ENCODE measurements at regions not wholly inside any gene's neighbourhood (a gene's known extent, or its start where the extent isn't known, plus 50 kb on each side); places are given as distances from the start of the nearest gene placed in this dataset.
"Not testable (repeated sequence)": the region's sequence is repeated elsewhere in the genome, so short reads cannot be mapped to it uniquely, and the experiment has no call there.

GRCh38 chrX:27156921-27157320 is 306.2 kb downstream of the PPP4R3C start:
- DNase-seq (ENCODE audit: low read depth): not testable (repeated sequence)

DNA sequence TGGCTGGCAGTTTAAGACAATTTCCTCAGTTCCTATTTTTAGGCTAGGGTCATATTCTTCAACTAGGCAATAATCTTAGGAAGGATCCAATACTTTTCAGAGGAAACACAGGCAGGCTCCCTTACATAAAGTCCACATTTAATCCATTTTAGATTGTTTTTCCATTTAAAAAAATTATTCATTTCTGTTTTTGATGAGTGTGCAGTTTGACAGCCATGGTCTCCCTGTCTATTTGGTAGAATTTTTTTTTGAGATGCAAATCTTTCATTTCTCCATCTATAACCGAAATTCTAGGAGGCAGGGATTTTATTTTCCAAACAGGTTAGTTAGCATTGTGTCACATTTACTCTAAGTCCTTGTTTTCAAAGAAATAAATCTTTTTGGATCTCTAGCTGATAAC is 326.8 kb downstream of the PPP4R3C start:
- no peak for DNase-seq (ENCODE audit: low read depth)

DNA sequence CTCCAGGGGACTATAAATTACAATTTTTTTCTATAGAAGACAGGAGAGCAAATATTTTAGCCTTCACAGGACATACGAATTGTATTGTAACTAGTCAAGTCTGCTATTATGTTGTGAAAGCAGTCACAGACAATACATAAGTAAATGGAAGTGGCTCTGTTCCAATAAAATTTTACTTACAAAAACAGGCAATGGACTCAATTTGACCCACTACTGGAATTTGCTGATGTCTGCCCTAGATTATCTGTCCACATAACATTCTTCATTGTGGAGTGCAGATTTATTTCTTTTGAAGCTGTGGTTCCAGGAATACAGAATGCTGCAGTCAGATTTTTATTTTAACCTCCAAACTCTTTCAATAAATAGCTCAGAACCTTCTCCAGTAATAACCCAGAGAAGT is 330.3 kb downstream of the PPP4R3C start:
- no peak for DNase-seq (ENCODE audit: low read depth)

DNA sequence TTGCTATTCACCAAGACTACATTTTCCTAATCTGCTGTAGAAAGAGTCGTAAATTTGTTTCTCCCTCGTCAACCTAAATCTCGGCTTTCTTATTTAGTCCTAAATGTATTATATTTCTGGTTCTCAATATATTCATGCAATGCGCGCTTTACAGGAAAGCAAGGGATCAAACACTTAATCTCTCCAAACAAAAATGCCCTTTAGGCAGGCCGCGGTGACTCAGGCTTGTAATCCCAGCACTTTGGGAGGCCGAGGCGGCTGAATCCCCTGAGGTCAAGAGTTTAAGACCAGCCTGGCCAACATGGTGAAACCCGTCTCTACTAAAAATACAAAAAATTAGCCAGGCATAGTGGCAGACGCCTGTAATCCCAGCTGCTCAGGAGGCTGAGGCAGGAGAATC is 376.0 kb downstream of the PPP4R3C start:
- DNase-seq (ENCODE audit: low read depth): not testable (repeated sequence)

- DNase-seq (ENCODE audit: low read depth): no peak
Measured at GRCh38 chrX:27086237-27086636, 376.9 kb downstream of the PPP4R3C start.

DNA sequence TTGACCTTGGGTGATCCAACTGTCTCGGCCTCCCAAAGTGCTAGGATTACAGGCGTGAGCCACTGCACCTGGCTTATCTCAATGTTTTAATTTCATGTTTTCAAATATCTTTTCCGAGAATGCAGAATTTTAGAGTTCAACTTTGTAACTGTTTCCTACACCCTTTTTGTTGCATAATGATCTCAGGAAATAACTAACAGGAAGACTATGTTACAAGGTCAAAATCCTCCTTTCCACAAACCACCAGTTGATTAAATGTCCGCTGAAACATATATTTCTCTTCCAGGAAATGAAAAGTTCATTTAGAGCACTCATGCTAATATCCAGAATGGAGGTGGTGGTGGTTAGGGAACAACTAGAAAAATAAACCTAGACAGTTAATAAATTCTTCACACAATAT is 377.8 kb downstream of the PPP4R3C start:
- no peak for DNase-seq (ENCODE audit: low read depth)

DNA sequence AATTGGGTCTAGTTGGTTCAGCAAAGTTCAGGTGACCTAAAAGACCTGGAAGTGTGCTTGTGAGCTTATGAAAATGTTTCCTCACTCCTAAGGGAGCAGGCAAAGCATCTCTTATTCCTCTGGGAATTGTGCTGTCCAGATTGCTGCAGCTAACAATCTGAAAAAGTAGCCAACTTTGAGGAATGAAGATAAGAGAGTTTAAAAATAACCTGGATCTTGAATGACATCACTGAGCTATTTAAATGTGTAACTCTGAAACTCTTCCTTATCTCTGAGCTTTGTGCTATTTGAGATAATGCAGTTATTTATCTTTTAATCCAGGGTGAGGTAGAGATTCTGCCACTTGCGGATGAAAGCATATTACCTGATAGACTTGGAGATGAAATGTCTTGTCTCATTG is 384.8 kb downstream of the PPP4R3C start:
- no peak for DNase-seq (ENCODE audit: low read depth)

GRCh38 chrX:27057883-27058282 is 405.3 kb downstream of the PPP4R3C start:
- DNase-seq (ENCODE audit: low read depth): no peak

DNA sequence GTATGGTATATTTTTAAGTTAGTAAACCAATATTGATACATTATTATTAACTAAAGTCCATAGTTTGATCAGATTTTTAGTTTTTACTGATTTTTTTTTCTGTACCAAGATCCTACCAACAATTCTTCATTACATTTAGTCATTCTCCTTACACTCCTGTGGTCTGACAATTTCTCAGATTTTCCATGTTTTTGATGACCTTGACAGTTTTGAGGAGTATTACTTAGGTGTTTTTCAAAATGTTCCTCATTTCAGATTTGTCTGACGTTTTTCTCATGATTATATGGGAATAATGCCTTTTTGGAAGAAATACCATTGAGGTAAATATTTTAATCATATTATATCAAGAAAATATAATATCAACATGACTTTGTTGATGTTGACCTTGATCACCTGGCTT is 423.8 kb downstream of the PPP4R3C start:
- DNase-seq (ENCODE audit: low read depth): no peak

DNA sequence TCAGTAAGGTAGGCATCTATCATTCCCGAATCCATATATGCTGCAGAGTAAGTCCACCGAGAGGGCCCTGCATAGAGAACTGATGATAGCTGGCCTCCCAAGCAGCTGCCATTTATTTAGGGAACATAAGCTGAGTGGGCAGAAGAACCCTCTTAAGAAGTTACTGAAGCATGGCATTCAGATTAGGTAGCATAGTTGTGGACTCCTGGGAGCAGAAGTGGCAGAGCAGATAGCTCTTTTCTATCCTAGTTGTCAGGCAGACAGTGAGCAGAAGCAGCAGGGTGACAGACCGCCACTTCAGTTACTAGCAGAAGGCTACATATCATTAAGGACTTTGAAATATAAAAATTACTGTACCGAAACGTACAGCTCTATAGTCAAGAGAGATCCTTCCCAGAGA is 454.7 kb downstream of the PPP4R3C start:
- DNase-seq (ENCODE audit: low read depth): no peak

- DNase-seq (ENCODE audit: low read depth): no peak
Measured at GRCh38 chrX:26999634-27000033, 463.5 kb downstream of the PPP4R3C start.

GRCh38 chrX:26958261-26958660 is 504.9 kb downstream of the PPP4R3C start:
- no peak for DNase-seq (ENCODE audit: low read depth)

- no peak for DNase-seq (ENCODE audit: low read depth)
Measured at GRCh38 chrX:26954029-26954428, 509.1 kb downstream of the PPP4R3C start.

DNA sequence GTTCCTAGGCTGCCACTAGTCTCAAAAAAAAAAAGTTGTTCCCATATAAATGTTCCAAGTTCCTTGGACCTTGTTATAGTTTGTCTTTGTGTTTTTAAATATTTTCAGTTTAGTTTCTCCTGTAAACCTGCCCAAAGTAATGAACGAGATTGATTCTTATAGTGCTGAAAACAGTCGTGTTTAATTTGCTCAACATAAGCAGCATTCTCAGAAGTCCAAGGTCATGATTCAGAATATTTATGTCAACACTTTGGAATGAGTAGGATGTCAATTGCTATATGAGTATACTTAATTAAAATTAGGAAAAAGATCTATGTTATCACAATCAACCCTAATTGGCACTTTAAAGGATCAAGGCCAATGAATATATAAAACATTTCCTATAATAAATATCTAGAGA is 510.9 kb downstream of the PPP4R3C start:
- DNase-seq (ENCODE audit: low read depth): no peak

DNA sequence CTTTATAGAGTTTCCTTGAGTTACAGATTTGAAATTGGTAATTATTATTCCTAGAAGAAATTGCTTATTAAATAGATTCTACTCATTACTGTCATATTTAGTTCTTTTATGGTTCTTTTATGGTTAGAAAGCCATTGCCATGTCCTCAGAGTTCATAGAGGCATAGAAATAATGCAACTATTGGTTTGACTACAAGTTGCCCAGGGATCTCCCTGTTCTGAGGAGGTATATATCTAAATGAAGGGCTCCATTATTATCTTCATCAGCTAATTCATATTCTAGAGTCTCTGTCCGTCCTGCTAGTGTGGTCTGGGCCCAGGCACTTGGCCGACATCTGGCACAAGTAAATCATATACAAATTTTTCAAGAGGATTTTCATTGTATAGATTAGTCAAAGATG is 535.7 kb downstream of the PPP4R3C start:
- no peak for DNase-seq (ENCODE audit: low read depth)

GRCh38 chrX:26925088-26925487 is 538.1 kb downstream of the PPP4R3C start:
- no peak for DNase-seq (ENCODE audit: low read depth)

- no peak for DNase-seq (ENCODE audit: low read depth)
Measured at GRCh38 chrX:26922278-26922677, 540.9 kb downstream of the PPP4R3C start.

DNA sequence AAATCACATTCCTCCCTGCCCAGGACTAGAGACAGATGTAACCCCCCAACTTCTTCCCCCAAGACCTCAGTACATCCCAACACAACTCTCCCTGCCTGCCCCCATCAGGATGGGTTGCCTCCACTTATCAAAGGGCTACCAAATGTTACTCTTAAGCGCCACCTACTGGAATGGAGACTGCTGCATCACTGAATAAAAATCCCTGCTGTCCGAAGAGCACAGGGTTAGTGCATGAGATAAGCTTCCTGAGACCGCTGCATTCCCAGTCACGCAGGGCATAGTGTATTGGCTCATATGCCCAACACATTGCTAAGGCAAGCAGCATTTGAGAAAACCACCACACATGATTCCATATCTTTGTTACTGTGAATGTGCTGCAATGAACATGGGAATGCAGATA is 544.5 kb downstream of the PPP4R3C start:
- no peak for DNase-seq (ENCODE audit: low read depth)

GRCh38 chrX:26916991-26917390 is 546.1 kb downstream of the PPP4R3C start:
- no peak for DNase-seq (ENCODE audit: low read depth)

- no peak for DNase-seq (ENCODE audit: low read depth)
Measured at GRCh38 chrX:26915064-26915463, 548.1 kb downstream of the PPP4R3C start.

DNA sequence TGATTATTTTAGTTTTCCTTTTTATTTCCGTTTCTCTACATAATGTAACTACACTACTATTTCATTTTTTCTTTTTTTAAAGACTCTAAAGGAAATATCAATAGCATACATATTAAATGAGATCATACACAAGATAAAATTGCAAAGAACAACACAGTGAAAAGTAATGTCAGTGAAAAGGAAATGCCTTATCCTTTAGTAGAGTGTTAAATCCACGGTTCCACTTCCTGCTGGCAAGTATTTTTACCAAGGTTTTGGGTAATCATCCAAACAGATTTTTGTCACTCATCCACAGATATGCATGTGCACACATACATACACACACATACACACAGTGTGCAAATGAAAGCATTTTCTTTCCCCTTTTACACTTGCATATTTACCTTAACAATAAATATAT is 548.9 kb downstream of the PPP4R3C start:
- DNase-seq (ENCODE audit: low read depth): no peak

DNA sequence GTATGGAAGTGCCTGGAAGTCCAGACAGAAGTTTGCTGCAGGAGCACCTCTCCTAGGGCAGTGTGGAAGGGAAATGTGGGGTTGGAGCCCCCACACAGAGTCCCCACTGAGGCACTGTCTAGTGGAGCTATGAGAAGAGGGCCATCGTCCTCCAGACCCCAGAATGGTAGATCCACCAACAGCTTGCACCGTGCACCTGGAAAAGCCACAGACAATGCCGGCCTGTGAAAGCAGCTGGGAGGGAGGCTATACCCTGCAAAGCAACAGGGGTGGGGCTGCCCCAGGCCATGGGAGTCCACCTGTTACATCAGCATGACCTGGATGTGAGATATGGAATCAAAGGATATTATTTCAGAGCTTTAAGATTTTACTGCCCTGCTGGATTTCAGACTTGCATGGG is 551.4 kb downstream of the PPP4R3C start:
- DNase-seq (ENCODE audit: low read depth): not testable (repeated sequence)

- no peak for DNase-seq (ENCODE audit: low read depth)
Measured at GRCh38 chrX:26909728-26910127, 553.4 kb downstream of the PPP4R3C start.

- DNase-seq (ENCODE audit: low read depth): no peak
Measured at GRCh38 chrX:26908218-26908617, 554.9 kb downstream of the PPP4R3C start.

DNA sequence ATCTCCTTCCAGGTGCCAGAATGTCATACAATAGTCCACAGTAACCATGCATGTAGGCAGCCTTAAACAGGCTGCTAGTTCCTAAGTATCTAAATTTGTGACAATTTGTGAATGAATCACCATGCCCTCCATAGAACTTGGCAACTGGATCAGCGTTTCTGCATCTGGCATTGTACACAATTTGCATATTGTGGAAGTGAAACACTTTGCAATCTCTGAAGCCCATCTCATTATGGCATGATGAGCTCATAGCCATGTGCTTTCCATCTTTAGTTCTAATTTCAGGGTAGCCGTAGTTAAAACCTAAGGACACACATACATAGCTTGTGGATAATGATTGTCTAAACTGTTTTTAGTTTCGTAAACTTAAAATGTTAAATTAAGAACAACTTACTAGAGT is 573.6 kb downstream of the PPP4R3C start:
- no peak for DNase-seq (ENCODE audit: low read depth)
